Activated naive CD8-positive, alpha-beta T cell (primary cell): ENCODE measurements at regions not wholly inside any gene's neighbourhood (a gene's known extent, or its start where the extent isn't known, plus 50 kb on each side); places are given as distances from the start of the nearest gene placed in this dataset.

ENCODE experiments used
- H3K27ac Mint-ChIP-seq: one replicate; pipeline ENCODE4 v1.8.0; 2021; ENCODE audit warnings: mixed read lengths
- H3K27me3 Mint-ChIP-seq: one replicate; pipeline ENCODE4 v1.8.0; 2021; ENCODE audit warnings: mixed read lengths
- H3K36me3 Mint-ChIP-seq: one replicate; pipeline ENCODE4 v1.8.0; 2021; ENCODE audit warnings: mixed read lengths
- H3K4me1 Mint-ChIP-seq: one replicate; pipeline ENCODE4 v1.8.0; 2021; ENCODE audit warnings: low read depth, mixed read lengths
- H3K4me3 Mint-ChIP-seq: one replicate; pipeline ENCODE4 v1.8.0; 2021; ENCODE audit warnings: mild to moderate bottlenecking, mixed read lengths
- H3K9me3 Mint-ChIP-seq: one replicate; pipeline ENCODE4 v1.8.0; 2021; ENCODE audit warnings: low read depth, mixed read lengths

DNA sequence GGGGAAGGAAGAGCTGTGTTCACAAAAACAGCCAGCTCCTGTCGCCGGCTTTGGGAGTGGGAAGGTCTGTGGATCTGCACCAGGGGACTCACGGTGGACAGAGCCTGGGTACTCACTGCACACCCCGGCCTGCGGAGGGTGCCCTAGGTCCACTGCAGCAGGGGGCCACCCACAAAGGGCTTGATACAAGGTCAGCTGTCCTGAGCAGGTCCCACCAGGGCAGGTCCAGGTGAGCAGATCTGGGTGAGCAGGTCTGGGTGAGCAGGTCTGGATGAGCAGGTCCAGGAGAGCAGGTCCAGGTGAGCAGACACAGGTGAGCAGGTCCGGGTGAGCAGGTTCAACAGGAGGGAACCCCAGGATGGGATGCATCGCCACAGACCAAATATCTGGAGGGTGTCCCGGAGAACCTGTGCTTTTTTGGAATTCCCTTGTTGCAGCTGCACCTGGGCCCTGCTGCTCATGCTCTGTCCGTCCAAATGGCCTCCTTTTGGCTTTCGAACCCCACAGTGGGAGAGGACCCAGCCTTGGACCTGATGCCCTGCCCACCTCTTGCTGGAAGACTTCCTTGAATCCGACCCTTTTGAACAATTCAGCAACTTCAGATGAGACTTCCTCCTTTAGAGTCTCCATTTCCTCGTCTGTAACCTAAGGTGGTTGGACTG is 485.3 kb downstream of the TBC1D22A start:
- H3K9me3 Mint-ChIP-seq = no peaks in the 10 kb centered on the region
- H3K27me3 Mint-ChIP-seq = peaks cover 19% of the 10 kb centered on the region
- H3K4me3 Mint-ChIP-seq = no peak overlapping the region
- H3K4me1 Mint-ChIP-seq = no peaks in the 10 kb centered on the region
- H3K36me3 Mint-ChIP-seq = no peaks in the 10 kb centered on the region
- H3K27ac Mint-ChIP-seq = no peak overlapping the region

- no peaks in the 10 kb centered on the region for H3K9me3 Mint-ChIP-seq
- no peak overlapping the region for H3K4me3 Mint-ChIP-seq
- H3K27me3 Mint-ChIP-seq = peaks cover 18% of the 10 kb centered on the region
- no peak overlapping the region for H3K27ac Mint-ChIP-seq
- no peaks in the 10 kb centered on the region for H3K36me3 Mint-ChIP-seq
- H3K4me1 Mint-ChIP-seq = no peaks in the 10 kb centered on the region
Observed at GRCh38 chr22:47245786-47246185, 483.3 kb downstream of the TBC1D22A start.

DNA sequence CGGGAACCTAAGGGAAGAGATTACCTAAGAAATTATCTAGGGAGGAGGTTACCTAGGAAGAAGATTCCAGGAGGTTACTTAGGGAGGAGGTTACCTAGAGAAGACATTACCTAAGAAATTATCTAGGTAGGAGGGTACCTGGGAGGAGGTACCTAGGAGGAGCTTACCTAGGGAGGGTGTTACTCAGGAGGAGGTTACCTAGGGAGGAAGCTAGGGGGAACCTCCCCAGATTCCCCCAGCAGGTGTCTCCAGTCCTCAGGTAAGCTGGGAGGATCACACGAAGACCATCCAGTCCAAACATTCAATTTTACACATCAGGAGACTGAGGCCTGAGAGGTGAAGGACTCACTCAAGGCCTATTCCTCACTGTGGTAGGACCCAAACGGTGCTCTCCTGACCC is 482.8 kb downstream of the TBC1D22A start:
- H3K9me3 Mint-ChIP-seq = no peaks in the 10 kb centered on the region
- H3K4me1 Mint-ChIP-seq = no peaks in the 10 kb centered on the region
- peaks cover 18% of the 10 kb centered on the region for H3K27me3 Mint-ChIP-seq
- no peaks in the 10 kb centered on the region for H3K36me3 Mint-ChIP-seq
- H3K4me3 Mint-ChIP-seq = no peak overlapping the region
- no peak overlapping the region for H3K27ac Mint-ChIP-seq

DNA sequence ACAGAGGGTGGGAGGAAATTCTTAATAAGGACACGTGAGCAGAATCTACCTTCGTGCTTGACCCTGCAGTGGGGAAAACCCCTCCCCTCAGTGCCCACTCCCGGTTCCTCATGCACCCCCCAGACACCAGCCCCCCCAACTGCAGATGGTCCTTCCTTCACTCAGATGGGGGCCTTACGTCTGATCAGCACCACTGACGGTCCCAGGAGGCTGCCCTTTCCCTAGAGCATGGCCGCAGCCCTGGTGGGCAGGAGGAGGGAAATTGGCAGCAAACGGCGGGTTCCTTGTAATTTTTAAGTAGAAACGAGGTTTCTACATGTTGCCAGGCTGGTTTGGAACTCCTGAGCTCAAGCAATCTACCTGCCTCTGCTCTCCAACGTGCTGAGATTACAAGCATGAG is 477.7 kb downstream of the TBC1D22A start:
- H3K27me3 Mint-ChIP-seq = peaks cover 10% of the 10 kb centered on the region
- H3K9me3 Mint-ChIP-seq = no peaks in the 10 kb centered on the region
- no peaks in the 10 kb centered on the region for H3K4me1 Mint-ChIP-seq
- H3K4me3 Mint-ChIP-seq = no peak overlapping the region
- no peak overlapping the region for H3K27ac Mint-ChIP-seq
- no peaks in the 10 kb centered on the region for H3K36me3 Mint-ChIP-seq

- Mint-ChIP-seq H3K4me1 (no peaks in the 10 kb centered on the region), H3K4me3 (no peak overlapping the region), H3K36me3 (no peaks in the 10 kb centered on the region), H3K9me3 (no peaks in the 10 kb centered on the region), H3K27me3 (peaks cover 5% of the 10 kb centered on the region), H3K27ac (no peak overlapping the region)
Observed at GRCh38 chr22:47239474-47239860, 477.0 kb downstream of the TBC1D22A start.

GRCh38 chr22:47238690-47239473 is 476.4 kb downstream of the TBC1D22A start:
- H3K4me1 Mint-ChIP-seq = no peaks in the 10 kb centered on the region

DNA sequence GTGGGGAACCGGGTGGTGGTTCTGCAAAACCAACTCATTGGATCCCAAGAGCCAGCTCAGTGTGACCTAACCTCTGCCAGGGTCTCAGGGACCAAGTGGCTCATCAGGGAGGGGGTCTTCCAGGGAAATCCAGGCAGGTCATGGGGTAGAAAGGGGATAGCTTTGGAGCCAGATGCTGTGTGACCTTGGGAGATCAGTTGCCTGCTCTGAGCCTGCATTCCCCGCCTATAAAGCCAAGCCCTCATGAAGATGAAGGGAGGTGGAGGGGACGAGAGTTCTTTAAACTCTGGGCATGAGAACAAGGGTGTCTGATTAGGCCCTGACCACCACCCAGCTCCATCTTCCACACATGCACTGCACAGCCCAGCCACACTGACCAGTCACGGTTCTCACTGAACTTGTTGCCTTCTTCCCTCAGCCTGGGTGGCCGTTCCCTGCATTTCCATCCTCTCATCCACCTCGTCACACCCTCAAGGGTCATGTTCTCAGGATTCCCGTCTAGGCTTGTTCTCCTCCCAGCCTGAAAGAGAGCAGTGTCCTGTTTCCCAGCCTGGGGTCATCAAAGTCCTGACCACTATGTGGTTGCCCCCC is 475.5 kb downstream of the TBC1D22A start:
- Mint-ChIP-seq H3K27me3 (peaks cover 3% of the 10 kb centered on the region), H3K4me1 (no peaks in the 10 kb centered on the region)

More at GRCh38 chr22:47238690-47239473, 476.4 kb downstream of the TBC1D22A start:
- Mint-ChIP-seq H3K4me3 (no peak overlapping the region), H3K27ac (no peak overlapping the region), H3K27me3 (peaks cover 3% of the 10 kb centered on the region), H3K9me3 (no peaks in the 10 kb centered on the region), H3K36me3 (no peaks in the 10 kb centered on the region)

DNA sequence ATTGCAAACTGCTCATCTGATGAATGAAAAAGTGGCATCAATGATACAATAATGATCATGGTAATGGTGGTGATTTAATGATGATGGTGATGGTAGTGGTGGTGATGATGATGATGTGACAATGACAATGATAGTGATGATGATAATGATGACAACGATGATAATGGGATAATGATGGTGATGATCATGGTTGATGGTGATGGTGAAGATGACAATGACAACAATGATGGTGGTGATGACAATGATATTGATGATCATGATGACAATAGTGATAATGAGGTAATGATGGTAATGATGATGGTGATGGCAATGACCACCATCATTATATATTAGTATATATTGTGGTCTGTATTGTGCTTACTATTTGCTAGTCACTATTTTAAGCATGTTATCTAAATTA is 474.3 kb downstream of the TBC1D22A start:
- H3K36me3 Mint-ChIP-seq = no peaks in the 10 kb centered on the region
- no peak overlapping the region for H3K4me3 Mint-ChIP-seq
- peaks cover 5% of the 10 kb centered on the region for H3K9me3 Mint-ChIP-seq
- no peaks in the 10 kb centered on the region for H3K4me1 Mint-ChIP-seq
- H3K27ac Mint-ChIP-seq = no peak overlapping the region
- peaks cover 3% of the 10 kb centered on the region for H3K27me3 Mint-ChIP-seq

More for the DNA sequence above, 475.5 kb downstream of the TBC1D22A start:
- Mint-ChIP-seq H3K36me3 (no peaks in the 10 kb centered on the region), H3K9me3 (peaks cover 5% of the 10 kb centered on the region), H3K4me3 (no peak overlapping the region), H3K27ac (no peak overlapping the region)

GRCh38 chr22:47236161-47236560 is 473.7 kb downstream of the TBC1D22A start:
- Mint-ChIP-seq H3K36me3 (no peaks in the 10 kb centered on the region), H3K4me1 (no peaks in the 10 kb centered on the region), H3K4me3 (no peak overlapping the region), H3K9me3 (peaks cover 5% of the 10 kb centered on the region), H3K27ac (no peak overlapping the region), H3K27me3 (peaks cover 1% of the 10 kb centered on the region)

DNA sequence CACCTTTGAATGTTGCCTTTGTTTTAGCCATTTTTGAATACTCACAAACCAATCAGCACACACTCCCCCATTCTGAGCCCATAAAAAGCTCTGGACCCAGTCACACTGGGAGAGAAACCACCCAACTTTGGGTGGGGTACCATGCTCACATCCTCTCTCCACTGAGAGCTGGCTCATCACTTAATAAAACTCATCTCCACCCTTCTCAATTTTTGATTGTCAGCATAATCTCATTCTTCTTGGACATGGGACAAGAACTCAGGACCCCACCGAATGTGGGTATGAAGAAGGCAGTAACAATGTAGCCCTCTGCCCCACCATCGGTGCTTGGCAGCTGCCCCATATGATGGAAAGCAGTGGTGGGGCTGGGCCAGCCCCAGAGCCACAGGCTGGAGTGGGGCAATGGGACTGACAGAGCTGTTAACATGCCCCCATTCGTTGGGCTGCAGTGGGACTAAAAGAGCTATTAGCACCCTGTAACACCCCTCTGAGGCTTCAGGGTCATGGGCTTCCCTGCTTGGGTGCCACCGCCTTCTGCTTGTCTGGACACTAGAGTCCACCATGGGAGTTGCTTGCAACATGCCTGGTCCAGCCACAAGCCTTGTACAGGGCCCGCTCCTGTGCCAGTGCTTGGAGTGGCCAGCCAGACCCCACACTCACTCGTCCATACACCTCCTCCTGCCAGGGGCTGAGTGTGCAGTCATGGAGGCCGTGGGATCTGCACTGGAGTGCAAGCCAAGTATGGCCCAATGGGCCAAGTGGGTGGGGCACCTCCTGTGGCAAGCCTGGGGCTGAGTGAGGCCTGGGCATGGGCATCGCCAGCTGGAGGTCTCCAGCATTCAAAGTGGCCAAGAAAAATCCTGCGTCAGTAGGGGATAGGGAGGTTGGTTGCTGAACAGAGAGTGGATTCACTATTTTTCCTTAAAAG is 471.1 kb downstream of the TBC1D22A start:
- no peak overlapping the region for H3K27ac Mint-ChIP-seq
- H3K9me3 Mint-ChIP-seq = peaks cover 5% of the 10 kb centered on the region
- H3K27me3 Mint-ChIP-seq = peaks cover 3% of the 10 kb centered on the region
- H3K4me3 Mint-ChIP-seq = no peak overlapping the region
- H3K4me1 Mint-ChIP-seq = no peaks in the 10 kb centered on the region
- peaks cover 2% of the 10 kb centered on the region for H3K36me3 Mint-ChIP-seq

GRCh38 chr22:47232753-47233152 is 470.3 kb downstream of the TBC1D22A start:
- peaks cover 2% of the 10 kb centered on the region for H3K36me3 Mint-ChIP-seq
- no peak overlapping the region for H3K4me3 Mint-ChIP-seq
- H3K27me3 Mint-ChIP-seq = peaks cover 3% of the 10 kb centered on the region
- no peaks in the 10 kb centered on the region for H3K4me1 Mint-ChIP-seq
- H3K9me3 Mint-ChIP-seq = peaks cover 5% of the 10 kb centered on the region
- H3K27ac Mint-ChIP-seq = no peak overlapping the region

DNA sequence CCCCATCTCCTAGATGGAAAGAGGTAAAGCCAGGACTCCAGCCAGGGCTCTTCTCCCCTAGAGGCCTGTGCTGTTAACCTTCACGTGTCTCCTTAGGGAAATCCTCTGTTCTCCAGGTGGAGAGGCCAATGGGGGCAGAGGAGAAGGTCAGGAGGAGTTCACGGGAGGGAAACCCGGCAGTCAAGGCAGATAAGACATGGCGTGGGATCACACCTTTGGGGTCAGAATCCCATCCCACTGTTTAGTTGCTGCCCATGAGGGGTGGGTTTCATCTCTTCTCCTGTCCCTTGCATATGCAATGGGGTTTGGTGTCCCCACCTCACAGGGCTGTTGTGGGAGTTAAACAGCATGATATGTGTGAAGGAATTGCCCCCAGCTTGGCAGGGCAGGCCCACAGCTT is 469.7 kb downstream of the TBC1D22A start:
- Mint-ChIP-seq H3K4me1 (no peaks in the 10 kb centered on the region), H3K9me3 (peaks cover 5% of the 10 kb centered on the region), H3K27ac (no peak overlapping the region), H3K36me3 (peaks cover 2% of the 10 kb centered on the region), H3K27me3 (peaks cover 2% of the 10 kb centered on the region), H3K4me3 (no peak overlapping the region)

- peaks cover 2% of the 10 kb centered on the region for H3K27me3 Mint-ChIP-seq
- H3K36me3 Mint-ChIP-seq = peaks cover 3% of the 10 kb centered on the region
- no peak overlapping the region for H3K27ac Mint-ChIP-seq
- H3K9me3 Mint-ChIP-seq = peaks cover 5% of the 10 kb centered on the region
- H3K4me3 Mint-ChIP-seq = no peak overlapping the region
- no peaks in the 10 kb centered on the region for H3K4me1 Mint-ChIP-seq
Observed at GRCh38 chr22:47231759-47232158, 469.3 kb downstream of the TBC1D22A start.

DNA sequence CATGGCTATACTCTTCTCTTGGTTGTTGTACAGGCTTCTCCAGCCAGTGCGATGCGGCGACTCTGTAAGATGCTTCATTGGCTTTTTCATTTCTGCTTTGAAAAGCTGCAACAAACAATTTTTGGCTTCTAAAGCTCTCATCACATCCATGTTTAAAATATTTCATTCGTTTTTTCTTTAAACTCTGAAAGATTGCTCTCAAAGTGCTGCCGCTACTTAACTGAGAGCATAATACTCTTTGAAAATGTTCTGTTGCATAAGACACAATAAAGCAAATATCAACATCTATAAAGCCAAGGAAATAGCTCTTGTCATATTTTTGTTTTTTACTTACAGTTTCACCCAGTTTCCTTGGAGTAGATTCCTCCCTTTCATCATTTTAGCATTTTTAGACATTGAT is 468.3 kb downstream of the TBC1D22A start:
- no peak overlapping the region for H3K4me3 Mint-ChIP-seq
- peaks cover 5% of the 10 kb centered on the region for H3K9me3 Mint-ChIP-seq
- H3K4me1 Mint-ChIP-seq = no peaks in the 10 kb centered on the region
- H3K27ac Mint-ChIP-seq = no peak overlapping the region
- H3K27me3 Mint-ChIP-seq = peaks cover 4% of the 10 kb centered on the region
- peaks cover 4% of the 10 kb centered on the region for H3K36me3 Mint-ChIP-seq
